ENCODE measurements at regions not wholly inside any gene's neighbourhood (a gene's known extent, or its start where the extent isn't known, plus 50 kb on each side); places are given as distances from the start of the nearest gene placed in this dataset.

- no peak for DNase-seq
Measured at GRCh38 chr5:125578551-125578950, 832.1 kb upstream of the ZNF608 start.

GRCh38 chr5:125579182-125579581, 832.7 kb upstream of the ZNF608 start:
- DNase-seq, result no peak

DNA sequence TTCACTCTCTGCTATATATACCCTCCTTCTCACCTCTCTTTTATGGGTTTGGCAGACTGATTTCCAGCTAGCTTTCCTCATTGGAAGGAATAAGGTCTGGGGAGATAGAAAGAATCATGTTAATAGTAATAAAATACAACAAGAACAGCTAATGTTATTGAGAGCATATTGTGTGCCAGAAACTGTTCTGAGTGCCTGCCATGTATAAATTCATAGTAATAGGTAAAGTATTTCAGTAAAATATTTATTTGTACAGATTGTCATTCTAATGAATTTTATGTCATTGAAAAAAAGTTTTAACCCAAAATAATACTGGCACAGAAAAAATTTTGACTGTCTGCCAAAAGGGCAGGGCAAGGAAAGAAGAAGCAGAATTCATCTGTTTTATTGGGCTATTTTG, 834.9 kb upstream of the ZNF608 start:
- no peak for DNase-seq

GRCh38 chr5:125582352-125582751, 835.9 kb upstream of the ZNF608 start:
- DNase-seq, result no peak

DNA sequence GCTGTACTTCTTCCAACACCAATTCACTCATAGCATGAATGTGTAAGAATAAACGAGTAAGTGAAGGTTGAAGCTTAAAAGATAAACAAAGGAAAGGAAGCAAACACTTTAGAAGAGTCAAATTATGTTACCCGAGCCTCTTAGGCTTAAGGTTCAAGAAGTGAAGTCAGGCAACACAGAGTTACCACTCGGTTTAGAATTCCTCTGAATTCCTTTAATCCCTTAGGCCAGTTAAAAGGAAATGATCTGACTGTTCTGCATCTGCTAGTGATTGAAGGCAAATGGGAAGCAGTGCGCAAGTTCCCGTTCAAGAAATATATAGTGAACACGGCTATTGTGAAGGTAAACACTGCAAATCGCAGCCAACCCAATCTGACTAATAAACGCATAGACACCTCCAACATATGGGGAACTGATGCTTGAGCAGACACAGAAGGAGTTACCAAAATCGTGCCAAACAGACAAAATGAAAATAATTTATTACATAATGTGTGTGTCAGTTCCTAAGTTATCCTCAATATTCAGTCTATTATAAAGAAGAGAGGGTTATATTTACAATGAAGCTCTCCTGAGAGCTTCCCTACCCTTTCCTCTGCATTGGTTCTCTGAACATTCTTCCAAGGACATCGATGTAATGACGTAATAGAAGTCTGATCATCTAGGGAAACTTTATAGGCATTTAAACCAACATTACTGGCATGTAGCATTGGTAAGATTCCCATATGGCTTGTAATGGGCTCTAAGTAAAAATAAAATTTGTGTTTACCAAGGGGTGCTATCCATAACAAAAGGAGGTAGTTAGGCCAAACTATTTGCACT, 837.1 kb upstream of the ZNF608 start:
- no peak for DNase-seq

DNA sequence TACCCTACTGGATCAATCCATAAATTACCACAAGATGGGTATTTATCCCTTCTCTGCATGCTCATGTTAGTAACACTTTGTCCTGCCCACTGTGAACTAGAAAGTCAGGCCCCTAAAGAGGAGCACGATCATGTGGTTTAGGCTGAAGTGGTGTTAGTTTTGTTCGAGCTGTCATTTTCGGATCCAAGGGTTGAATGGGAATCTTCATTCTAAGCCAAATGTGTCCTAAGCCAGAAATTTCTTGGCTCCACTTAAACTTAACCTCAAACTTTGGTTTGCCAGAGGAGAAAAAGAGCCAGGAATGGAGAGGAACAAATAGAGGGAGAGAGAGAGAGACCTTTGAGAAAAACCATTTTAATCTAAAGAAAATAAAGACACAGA, 837.7 kb upstream of the ZNF608 start:
- DNase-seq, result no peak

DNA sequence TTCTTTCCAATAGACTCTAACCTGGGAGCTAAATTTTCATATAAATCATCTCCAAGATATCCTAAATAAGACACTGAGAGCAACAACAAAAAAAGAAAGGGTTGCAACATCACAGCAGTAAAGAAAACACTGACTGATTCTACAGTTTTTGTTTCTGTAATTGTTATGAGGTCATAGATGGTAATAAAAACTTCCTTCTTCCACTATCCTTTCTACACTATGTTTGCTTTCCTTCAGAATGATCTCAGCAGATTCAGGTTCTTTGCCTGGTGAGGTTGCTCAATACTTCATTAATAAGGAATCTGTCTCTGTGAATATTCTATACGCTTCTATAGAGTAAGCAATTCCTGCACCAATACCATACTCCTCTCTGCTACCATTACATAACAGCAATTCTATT, 835.6 kb upstream of the GRAMD2B start:
- no peak for DNase-seq

- no peak for DNase-seq
Measured at GRCh38 chr5:125592856-125593255, 830.4 kb upstream of the GRAMD2B start.

- no peak for DNase-seq
Measured at GRCh38 chr5:125595095-125595494, 828.1 kb upstream of the GRAMD2B start.

GRCh38 chr5:125595845-125596244, 827.4 kb upstream of the GRAMD2B start:
- no peak for DNase-seq

- DNase-seq, result no peak
Measured at GRCh38 chr5:125597338-125597737, 825.9 kb upstream of the GRAMD2B start.

GRCh38 chr5:125600559-125600958, 822.6 kb upstream of the GRAMD2B start:
- DNase-seq, result no peak

DNA sequence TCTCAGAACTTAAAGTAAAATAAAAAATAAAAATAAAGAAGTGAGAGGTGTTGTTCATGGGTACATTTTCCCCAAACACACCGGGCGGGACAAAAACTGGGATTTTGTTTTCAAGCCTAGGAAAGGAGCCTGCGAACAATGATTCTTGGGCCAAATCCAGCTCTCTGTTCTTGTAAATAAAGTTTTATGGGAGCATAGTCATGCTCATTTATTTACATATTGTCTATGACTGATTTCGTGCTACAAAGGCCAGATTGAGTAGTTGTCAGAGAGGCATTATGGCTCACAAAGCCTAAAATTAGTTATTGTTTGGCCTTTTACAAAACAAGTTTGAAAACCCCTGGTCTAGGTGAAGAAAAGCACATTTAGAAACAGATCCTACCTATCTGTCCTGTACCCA, 821.0 kb upstream of the GRAMD2B start:
- no peak for DNase-seq

DNA sequence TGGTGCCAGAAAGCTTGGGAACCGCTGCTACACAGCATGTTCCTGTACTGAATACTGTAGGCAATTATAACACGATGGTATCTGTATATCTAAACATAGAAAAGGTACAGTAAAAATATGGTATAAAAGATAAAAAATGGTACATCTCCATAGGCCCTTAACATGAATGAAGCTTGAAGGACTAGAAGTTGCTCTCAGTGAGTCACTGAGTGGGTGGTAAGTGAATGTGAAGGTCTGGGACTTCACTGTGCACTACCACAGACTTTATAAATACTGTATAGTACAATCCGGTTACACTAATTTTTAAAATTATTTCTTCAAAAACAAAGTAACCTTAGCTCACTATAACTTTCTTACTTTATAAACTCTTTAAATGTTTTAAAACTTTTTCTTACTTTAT, 819.9 kb upstream of the GRAMD2B start:
- DNase-seq, result no peak

DNA sequence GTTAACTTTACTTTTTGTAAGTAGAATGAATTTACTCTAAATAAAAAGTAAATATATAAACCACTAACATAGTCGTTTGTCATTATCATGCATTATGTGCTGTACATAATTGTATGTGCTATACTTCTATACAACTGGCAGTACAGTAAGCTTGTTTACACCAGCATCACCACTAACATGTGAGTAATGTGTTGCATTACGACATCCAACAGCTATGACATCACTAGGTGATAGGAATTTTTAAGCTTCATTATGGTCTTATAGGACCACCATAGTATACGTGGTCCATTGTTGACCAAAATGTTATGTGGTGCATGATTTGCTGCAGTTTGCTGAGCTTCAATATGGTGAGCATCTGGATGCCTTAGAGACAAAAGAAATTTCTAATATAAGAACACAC, 819.1 kb upstream of the GRAMD2B start:
- DNase-seq, result no peak

- DNase-seq, result peak; percentile 45
Measured at GRCh38 chr5:125607018-125607417, 816.2 kb upstream of the GRAMD2B start.

- DNase-seq, result no peak
Measured at GRCh38 chr5:125609011-125609410, 814.2 kb upstream of the GRAMD2B start.

DNA sequence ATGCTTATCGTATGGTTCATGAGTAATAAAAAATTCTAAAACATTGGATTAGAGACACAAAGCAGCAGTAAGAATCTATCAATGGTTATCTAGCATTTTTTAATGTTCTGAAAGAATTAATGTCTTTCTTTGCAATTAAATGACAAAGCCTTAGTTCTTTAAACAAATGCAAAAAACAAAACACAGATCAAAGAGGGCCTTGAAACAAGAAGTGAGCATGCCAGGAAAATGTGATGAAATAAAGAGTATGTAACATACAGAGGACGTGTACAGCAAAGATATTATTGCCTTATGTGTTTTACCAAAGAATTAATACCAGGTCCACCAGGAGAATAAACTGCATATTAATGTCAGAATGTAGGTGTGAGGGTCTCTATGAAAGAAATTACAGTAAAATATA, 812.3 kb upstream of the GRAMD2B start:
- DNase-seq, result no peak

GRCh38 chr5:125611541-125611940, 811.7 kb upstream of the GRAMD2B start:
- DNase-seq, result no peak

DNA sequence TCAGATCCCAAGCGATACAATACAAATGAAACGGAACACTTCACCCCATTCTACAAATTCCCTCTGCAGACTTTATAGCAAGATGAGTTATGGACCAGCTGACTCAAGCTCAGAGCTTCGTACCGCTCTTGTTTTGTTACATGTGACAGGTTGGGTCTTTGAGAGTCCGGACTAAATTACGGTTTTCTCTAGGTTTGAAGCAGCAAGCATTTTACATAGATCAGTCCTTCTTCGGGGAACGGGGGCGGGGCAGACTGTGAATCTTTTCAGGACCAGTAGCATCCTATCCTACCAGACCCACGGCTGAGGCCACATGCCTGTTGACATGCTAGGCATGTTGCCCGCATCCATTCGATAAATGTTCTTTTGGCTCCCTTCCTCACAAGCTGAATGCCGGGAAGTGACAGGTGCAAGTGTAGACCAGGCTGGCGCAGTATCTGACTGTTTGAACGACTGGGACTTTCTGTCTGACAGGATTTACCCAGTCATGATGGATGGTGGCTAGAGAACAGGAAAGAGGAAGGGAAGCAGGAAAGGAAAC, 811.0 kb upstream of the GRAMD2B start:
- peak; percentile 24 for DNase-seq

DNA sequence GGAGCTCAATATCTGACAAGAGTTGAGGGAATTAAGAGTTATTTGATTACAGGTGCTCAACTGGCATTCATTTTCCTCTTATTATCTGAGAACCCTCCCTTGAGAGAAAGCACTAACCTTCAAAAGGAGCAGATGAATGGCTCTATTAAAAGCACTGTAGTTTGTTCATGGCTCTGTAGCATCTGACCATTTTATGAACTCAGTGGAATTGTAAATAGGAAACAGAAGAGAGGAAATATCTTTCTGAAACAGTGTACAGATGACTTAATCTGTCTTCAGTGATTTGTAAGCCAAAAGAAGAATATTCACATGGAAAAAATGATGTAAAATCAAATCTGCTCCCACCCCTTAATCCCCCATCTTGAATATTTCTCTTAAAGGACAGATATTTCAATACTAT, 810.4 kb upstream of the GRAMD2B start:
- DNase-seq, result peak; percentile 38

GRCh38 chr5:125630237-125630636, 793.0 kb upstream of the GRAMD2B start:
- no peak for DNase-seq

GRCh38 chr5:125633523-125633922, 789.7 kb upstream of the GRAMD2B start:
- DNase-seq, result no peak

DNA sequence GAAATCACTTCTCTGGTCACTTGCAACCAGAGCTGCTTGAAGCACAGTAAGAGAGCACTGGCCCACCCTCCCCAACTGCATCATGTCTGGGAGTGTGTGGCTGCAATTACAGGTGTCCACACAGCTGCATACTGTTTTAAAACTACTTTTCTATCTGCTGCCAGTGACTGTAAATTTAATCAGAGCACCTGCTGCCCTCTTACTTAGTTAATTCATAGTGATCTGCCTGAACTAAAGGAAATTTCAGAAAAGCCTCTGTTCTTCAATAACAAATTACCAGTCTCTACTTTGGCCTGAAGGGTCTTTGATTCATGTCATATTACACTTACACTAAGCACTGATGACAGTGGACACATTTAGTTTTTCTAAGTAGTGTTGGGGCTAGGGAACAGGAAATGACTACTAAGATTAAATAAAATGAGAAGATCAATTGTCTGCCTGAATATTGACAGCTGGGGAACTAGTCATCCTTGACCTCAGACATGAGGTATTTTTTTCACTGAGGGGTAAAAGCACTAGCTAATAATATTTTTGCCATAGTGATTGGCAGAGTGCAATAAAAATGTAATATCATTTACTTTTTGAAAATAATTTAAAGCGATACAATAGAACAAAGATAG, 788.9 kb upstream of the GRAMD2B start:
- DNase-seq, result no peak
